HEK293 (cell line): ENCODE measurements at regions not wholly inside any gene's neighbourhood (a gene's known extent, or its start where the extent isn't known, plus 50 kb on each side); places are given as distances from the start of the nearest gene placed in this dataset.

Source experiments
- CTCF ChIA-PET: fragments of 350-600 bp; formaldehyde crosslinking; extraction: SDS; loops from one replicate; lab custom pipeline; 2021; ENCODE audit warnings: antibody characterized with exemption; lab: Yijun Ruan, JAX
- POLR2A ChIA-PET: fragments of 300-600 bp; formaldehyde crosslinking; extraction: SDS; loops from one replicate; lab custom pipeline; 2020; ENCODE audit warnings: antibody characterized with exemption, inconsistent platforms; lab: Yijun Ruan, JAX
- H3K27ac ChIP-seq: fragments of 200-500 bp; sonication (Bioruptor generic); 2 replicates; pipeline ENCODE4 v1.5.1; 2014; ENCODE audit warnings: low read depth, low read length, control low read depth, inconsistent platforms; ENCODE audit errors: extremely low read depth
- H3K36me3 ChIP-seq, 2 experiments: fragments of 200-500 bp in 1 of 2; sonication (Bioruptor generic) in 1 of 2; 1 replicate in 1 of 2; 2 replicates in 1 of 2; pipeline ENCODE4 v1.5.1; 2014 to 2017; ENCODE audit warnings: inconsistent platforms in 2 of 2, low read length in 2 of 2; ENCODE audit not compliant: control insufficient read depth in 2 of 2, insufficient read depth in 1 of 2
- H3K4me1 ChIP-seq: fragments of 200-500 bp; sonication (Bioruptor generic); 2 replicates; pipeline ENCODE4 v1.5.1; 2014; ENCODE audit warnings: mild to moderate bottlenecking, low read length, inconsistent platforms; ENCODE audit not compliant: control insufficient read depth, insufficient read depth
- H3K4me3 ChIP-seq: 2 replicates; pipeline ENCODE4 v1.5.1; 2011; ENCODE audit warnings: low read depth, mild to moderate bottlenecking, control low read depth, low read length, moderate library complexity
- H3K9me3 ChIP-seq: fragments of 200-500 bp; sonication (Bioruptor generic); 2 replicates; pipeline ENCODE4 v1.5.1; 2014; ENCODE audit warnings: low read depth, low read length, inconsistent platforms; ENCODE audit not compliant: control insufficient read depth, insufficient read depth
- INSM2 ChIP-seq: fragments of 450-650 bp; formaldehyde crosslinking; IDR thresholded peaks from 2 replicates; pipeline ENCODE4 v1.5.1; 2016; ENCODE audit warnings: missing biosample characterization, missing genetic modification characterization
- KLF1 ChIP-seq: fragments of 450-650 bp; formaldehyde crosslinking; IDR thresholded peaks from 2 replicates; pipeline ENCODE4 v1.5.1; 2016; ENCODE audit warnings: missing biosample characterization, missing genetic modification characterization
- REPIN1 ChIP-seq: fragments of 450-650 bp; formaldehyde crosslinking; IDR thresholded peaks from 2 replicates; pipeline ENCODE4 v1.5.1; 2017; ENCODE audit warnings: missing biosample characterization, missing genetic modification characterization, low read depth
- SALL2 ChIP-seq: fragments of 450-650 bp; formaldehyde crosslinking; IDR thresholded peaks from 2 replicates; pipeline ENCODE4 v1.5.0; 2017; ENCODE audit warnings: missing biosample characterization, mild to moderate bottlenecking, missing genetic modification characterization, borderline replicate concordance
- WT1 ChIP-seq: fragments of 450-650 bp; formaldehyde crosslinking; IDR thresholded peaks from 2 replicates; pipeline ENCODE4 v1.5.1; 2016; ENCODE audit warnings: missing biosample characterization, missing genetic modification characterization
- ZBTB21 ChIP-seq: fragments of 450-650 bp; formaldehyde crosslinking; IDR thresholded peaks from 2 replicates; pipeline ENCODE4 v1.5.1; 2017; ENCODE audit warnings: missing biosample characterization, missing genetic modification characterization
- ZBTB48 ChIP-seq: fragments of 450-650 bp; formaldehyde crosslinking; IDR thresholded peaks from 2 replicates; pipeline ENCODE4 v1.5.1; 2016; ENCODE audit warnings: missing biosample characterization, missing genetic modification characterization
- ZBTB8A ChIP-seq: fragments of 450-650 bp; formaldehyde crosslinking; IDR thresholded peaks from 2 replicates; pipeline ENCODE4 v1.5.1; 2016; ENCODE audit warnings: missing biosample characterization, missing genetic modification characterization
- ZEB2 ChIP-seq: fragments of 450-650 bp; formaldehyde crosslinking; IDR thresholded peaks from 2 replicates; pipeline ENCODE4 v1.5.1; 2016; ENCODE audit warnings: missing biosample characterization, missing genetic modification characterization
- ZNF121 ChIP-seq: fragments of 450-650 bp; formaldehyde crosslinking; IDR thresholded peaks from 2 replicates; pipeline ENCODE4 v1.5.1; 2016; ENCODE audit warnings: missing biosample characterization, missing genetic modification characterization
- ZNF138 ChIP-seq: fragments of 450-650 bp; formaldehyde crosslinking; IDR thresholded peaks from 2 replicates; pipeline ENCODE4 v1.5.1; 2016; ENCODE audit warnings: missing biosample characterization, missing genetic modification characterization, borderline replicate concordance
- ZNF169 ChIP-seq: fragments of 450-650 bp; formaldehyde crosslinking; IDR thresholded peaks from 2 replicates; pipeline ENCODE4 v1.5.1; 2016; ENCODE audit warnings: missing biosample characterization, missing genetic modification characterization
- ZNF223 ChIP-seq: fragments of 450-650 bp; formaldehyde crosslinking; IDR thresholded peaks from 2 replicates; pipeline ENCODE4 v1.5.1; 2016; ENCODE audit warnings: missing biosample characterization, missing genetic modification characterization
- ZNF239 ChIP-seq: fragments of 450-650 bp; formaldehyde crosslinking; IDR thresholded peaks from 2 replicates; pipeline ENCODE4 v1.5.1; 2016; ENCODE audit warnings: missing biosample characterization, missing genetic modification characterization
- ZNF248 ChIP-seq: fragments of 450-650 bp; formaldehyde crosslinking; IDR thresholded peaks from 2 replicates; pipeline ENCODE4 v1.5.1; 2017; ENCODE audit warnings: missing biosample characterization, missing genetic modification characterization
- ZNF26 ChIP-seq: fragments of 450-650 bp; formaldehyde crosslinking; IDR thresholded peaks from 2 replicates; pipeline ENCODE4 v1.5.1; 2016; ENCODE audit warnings: missing biosample characterization, missing genetic modification characterization
- ZNF324 ChIP-seq: fragments of 450-650 bp; formaldehyde crosslinking; IDR thresholded peaks from 2 replicates; pipeline ENCODE4 v1.5.1; 2016; ENCODE audit warnings: missing biosample characterization, missing genetic modification characterization
- ZNF398 ChIP-seq: fragments of 450-650 bp; formaldehyde crosslinking; IDR thresholded peaks from 2 replicates; pipeline ENCODE4 v1.5.1; 2017; ENCODE audit warnings: missing biosample characterization, missing genetic modification characterization
- ZNF426 ChIP-seq: fragments of 450-650 bp; formaldehyde crosslinking; IDR thresholded peaks from 2 replicates; pipeline ENCODE4 v1.5.1; 2017; ENCODE audit warnings: missing biosample characterization, missing genetic modification characterization, mild to moderate bottlenecking, inconsistent platforms, moderate library complexity
- ZNF48 ChIP-seq: fragments of 450-650 bp; formaldehyde crosslinking; IDR thresholded peaks from 2 replicates; pipeline ENCODE4 v1.5.1; 2016; ENCODE audit warnings: missing biosample characterization, missing genetic modification characterization
- ZNF514 ChIP-seq: fragments of 450-650 bp; formaldehyde crosslinking; IDR thresholded peaks from 2 replicates; pipeline ENCODE4 v1.5.1; 2016; ENCODE audit warnings: missing biosample characterization, missing genetic modification characterization
- ZNF558 ChIP-seq: fragments of 450-650 bp; formaldehyde crosslinking; IDR thresholded peaks from 2 replicates; pipeline ENCODE4 v1.5.1; 2016; ENCODE audit warnings: missing biosample characterization, missing genetic modification characterization
- ZNF561 ChIP-seq: fragments of 450-650 bp; IDR thresholded peaks from 2 replicates; pipeline ENCODE4 v1.5.1; 2018; ENCODE audit warnings: missing biosample characterization, missing genetic modification characterization, borderline replicate concordance
- ZNF704 ChIP-seq: fragments of 450-650 bp; formaldehyde crosslinking; IDR thresholded peaks from 2 replicates; pipeline ENCODE4 v1.5.1; 2016; ENCODE audit warnings: missing biosample characterization, missing genetic modification characterization
- ZNF768 ChIP-seq: fragments of 450-650 bp; formaldehyde crosslinking; IDR thresholded peaks from 2 replicates; pipeline ENCODE4 v1.5.1; 2018; ENCODE audit warnings: missing biosample characterization, mild to moderate bottlenecking, missing genetic modification characterization
- ZNF791 ChIP-seq: fragments of 450-650 bp; formaldehyde crosslinking; IDR thresholded peaks from 2 replicates; pipeline ENCODE4 v1.5.1; 2016; ENCODE audit warnings: missing biosample characterization, missing genetic modification characterization
- ZNF837 ChIP-seq: fragments of 450-650 bp; formaldehyde crosslinking; IDR thresholded peaks from 2 replicates; pipeline ENCODE4 v1.5.1; 2016; ENCODE audit warnings: missing biosample characterization, missing genetic modification characterization

- no peaks in the 10 kb centered on the region for H3K9me3 ChIP-seq
- no peaks in the 10 kb centered on the region for H3K36me3 ChIP-seq
- ChIA-PET CTCF (no interaction called here), POLR2A (no interaction called here)
- TF ChIP-seq ZNF138 (tag by site-specific recombination) (no peak), ZNF121 (tag by site-specific recombination) (no peak), ZBTB48 (tag by site-specific recombination) (peak; percentile 35; the same call in 1 of the 2 replicates)
- no peaks in the 10 kb centered on the region for H3K4me1 ChIP-seq
- H3K27ac ChIP-seq: no peak overlapping the region
- H3K4me3 ChIP-seq: no peak overlapping the region
Measured at GRCh38 chr4:23305026-23305425, 584.8 kb downstream of the PPARGC1A start.

GRCh38 chr4:23298371-23298770 is 591.5 kb downstream of the PPARGC1A start:
- H3K27ac ChIP-seq: no peak overlapping the region
- POLR2A ChIA-PET: no interaction called here
- no peaks in the 10 kb centered on the region for H3K36me3 ChIP-seq
- H3K9me3 ChIP-seq: no peaks in the 10 kb centered on the region
- H3K4me1 ChIP-seq: no peaks in the 10 kb centered on the region
- CTCF ChIA-PET: interaction anchor here (0.7 kb wide), 1 partner anchor 303 kb away, joined by 3 read pairs; no protein-coding TSS in a partner anchor
- H3K4me3 ChIP-seq: no peak overlapping the region
- TF ChIP-seq ZNF248 (tag by site-specific recombination): no peak
- no peak for TF ChIP-seq ZNF837 (tag by site-specific recombination)
- TF ChIP-seq ZNF791 (tag by site-specific recombination): no peak
- no peak for TF ChIP-seq REPIN1 (tag by site-specific recombination)
- no peak for TF ChIP-seq SALL2 (tag by site-specific recombination)
- no peak for TF ChIP-seq ZNF768 (tag by site-specific recombination)
- no peak for TF ChIP-seq ZNF514
- no peak for TF ChIP-seq WT1 (tag by site-specific recombination)
- TF ChIP-seq ZBTB21: no peak
- TF ChIP-seq ZNF704 (tag by site-specific recombination): no peak
- TF ChIP-seq ZEB2 (tag by site-specific recombination): no peak
- no peak for TF ChIP-seq ZNF324 (tag by site-specific recombination)
- TF ChIP-seq ZNF239 (tag by site-specific recombination): no peak
- TF ChIP-seq ZNF561: no peak
- no peak for TF ChIP-seq INSM2 (tag by site-specific recombination)
- TF ChIP-seq ZNF558 (tag by site-specific recombination): no peak
- TF ChIP-seq ZBTB8A (tag by site-specific recombination): no peak
- no peak for TF ChIP-seq ZNF426

GRCh38 chr4:23297327-23297726 is 592.5 kb downstream of the PPARGC1A start:
- no peak for TF ChIP-seq ZEB2 (tag by site-specific recombination)
- TF ChIP-seq ZNF169 (tag by site-specific recombination): no peak
- TF ChIP-seq KLF1 (tag by site-specific recombination): no peak
- TF ChIP-seq ZNF26 (tag by site-specific recombination): no peak
- TF ChIP-seq ZNF223: no peak
- no peak for TF ChIP-seq ZNF398 (tag by site-specific recombination)
- no peak for TF ChIP-seq ZNF48 (tag by site-specific recombination)
- Histone ChIP-seq H3K4me3 (no peak overlapping the region), H3K4me1 (no peaks in the 10 kb centered on the region), H3K36me3 (no peaks in the 10 kb centered on the region), H3K27ac (no peak overlapping the region), H3K9me3 (no peaks in the 10 kb centered on the region)
- ChIA-PET CTCF (no interaction called here), POLR2A (no interaction called here)
